Tibial nerve (tissue), 3 donors: ENCODE measurements at regions not wholly inside any gene's neighbourhood (a gene's known extent, or its start where the extent isn't known, plus 50 kb on each side); places are given as distances from the start of the nearest gene placed in this dataset.

Source experiments
- CTCF ChIP-seq, 5 experiments: fragments of 200-600 bp in 3 of 5; fragments of 450-650 bp in 2 of 5; sonication (generic) in 3 of 5; IDR thresholded peaks; one replicate each; pipeline ENCODE4 v1.5.1; 2016 to 2019; ENCODE audit warnings: antibody characterized with exemption in 5 of 5, mild to moderate bottlenecking in 3 of 5, moderate library complexity in 2 of 5
- POLR2A ChIP-seq, 2 donors: fragments of 450-650 bp; IDR thresholded peaks; one replicate each; pipeline ENCODE4 v1.6.1; 2017; ENCODE audit warnings: antibody characterized with exemption in 2 of 2, mild to moderate bottlenecking in 2 of 2, moderate library complexity in 2 of 2

DNA sequence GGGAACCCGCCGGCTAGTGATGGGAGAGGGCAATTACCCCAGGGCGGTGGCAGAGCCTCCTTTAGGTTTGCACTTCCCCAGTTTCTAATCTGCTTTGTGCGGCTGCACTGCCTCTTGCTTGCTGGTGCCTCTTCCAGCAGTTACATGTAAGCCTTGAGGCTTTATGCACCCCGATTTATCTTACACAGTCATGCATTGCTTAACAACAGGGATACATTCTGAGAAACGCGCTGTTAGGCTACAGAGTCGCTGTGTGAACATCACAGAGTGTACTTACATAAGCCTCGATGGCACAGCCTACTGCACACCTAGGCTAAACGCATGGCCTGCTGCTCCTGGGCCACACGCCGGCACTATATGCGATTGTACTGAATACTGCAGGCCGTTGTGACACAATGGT is 155.6 kb upstream of the MKI67 start:
- no peak for TF ChIP-seq CTCF (IDR thresholded peaks at IDR 0.05)
- no peak for TF ChIP-seq POLR2A (IDR thresholded peaks at IDR 0.05)
